Upper lobe of right lung (tissue), 1 donor: ENCODE measurements at regions not wholly inside any gene's neighbourhood (a gene's known extent, or its start where the extent isn't known, plus 50 kb on each side); places are given as distances from the start of the nearest gene placed in this dataset.

Experiments used
- ATAC-seq: fragments of 200-7000 bp; cut with Tn5 transposase; one replicate; pipeline ENCODE4 v1.9.1; 2020; ENCODE audit warnings: mild to moderate bottlenecking, moderate library complexity
- DNase-seq: peaks from one replicate; pipeline ENCODE4 v3.0.0-alpha.2; 2020
- H3K27ac ChIP-seq: fragments of 200-600 bp; one replicate; pipeline ENCODE4 v1.8.0; 2022
- H3K27me3 ChIP-seq: fragments of 200-600 bp; one replicate; pipeline ENCODE4 v1.8.0; 2022; ENCODE audit warnings: mild to moderate bottlenecking
- H3K36me3 ChIP-seq: fragments of 200-600 bp; one replicate; pipeline ENCODE4 v1.8.0; 2022
- H3K4me1 ChIP-seq: fragments of 200-600 bp; one replicate; pipeline ENCODE4 v1.8.0; 2022
- H3K4me3 ChIP-seq: fragments of 200-600 bp; one replicate; pipeline ENCODE4 v1.8.0; 2022; ENCODE audit warnings: mild to moderate bottlenecking
- H3K9me3 ChIP-seq: fragments of 200-600 bp; one replicate; pipeline ENCODE4 v1.8.0; 2022
- CTCF ChIP-seq: fragments of 200-600 bp; IDR thresholded peaks from one replicate; pipeline ENCODE4 v1.8.0; 2022; ENCODE audit warnings: antibody characterized with exemption
- intact Hi-C: fragments of 100-400 bp; cut with DNase I; formaldehyde crosslinking; loops from one replicate; pipeline ENCODE4 v1.11.0; 2022
- donor health status: DM: no; HTN: yes; CAD: no; lungs with severe emphysema.

GRCh38 chr2:204012072-204012653 is 75.6 kb downstream of the ICOS start:
- Histone ChIP-seq H3K27ac (no peak overlapping the region), H3K27me3 (no peaks in the 10 kb centered on the region), H3K9me3 (no peaks in the 10 kb centered on the region), H3K4me1 (no peaks in the 10 kb centered on the region), H3K36me3 (no peaks in the 10 kb centered on the region), H3K4me3 (no peak overlapping the region)
- DNase-seq: no peak
- TF ChIP-seq CTCF: no peak
- peak; percentile 59 for ATAC-seq
- intact Hi-C loops: no loop called here

GRCh38 chr2:204015118-204015843 is 78.7 kb downstream of the ICOS start:
- intact Hi-C loops: no loop called here
- no peak for ATAC-seq
- TF ChIP-seq CTCF: no peak

GRCh38 chr2:204018717-204019116 is 82.2 kb downstream of the ICOS start:
- Histone ChIP-seq H3K27ac (no peak overlapping the region), H3K27me3 (no peaks in the 10 kb centered on the region), H3K4me3 (no peak overlapping the region), H3K36me3 (no peaks in the 10 kb centered on the region), H3K4me1 (no peaks in the 10 kb centered on the region), H3K9me3 (no peaks in the 10 kb centered on the region)
- no peak for TF ChIP-seq CTCF
- intact Hi-C loops: no loop called here
- ATAC-seq (no peak), DNase-seq (no peak)

More at GRCh38 chr2:204015118-204015843, 78.7 kb downstream of the ICOS start:
- H3K27ac ChIP-seq: no peak overlapping the region
- DNase-seq: no peak
- no peaks in the 10 kb centered on the region for H3K4me1 ChIP-seq
- H3K36me3 ChIP-seq: no peaks in the 10 kb centered on the region
- no peaks in the 10 kb centered on the region for H3K27me3 ChIP-seq
- H3K9me3 ChIP-seq: no peaks in the 10 kb centered on the region
- no peak overlapping the region for H3K4me3 ChIP-seq

GRCh38 chr2:204019572-204020501 is 83.3 kb downstream of the ICOS start:
- Histone ChIP-seq H3K27me3 (no peaks in the 10 kb centered on the region), H3K4me3 (no peak overlapping the region), H3K9me3 (no peaks in the 10 kb centered on the region), H3K4me1 (no peaks in the 10 kb centered on the region), H3K36me3 (no peaks in the 10 kb centered on the region), H3K27ac (no peak overlapping the region)
- no peak for TF ChIP-seq CTCF
- no peak for ATAC-seq
- intact Hi-C loops: no loop called here
- no peak for DNase-seq

GRCh38 chr2:204021290-204022081 is 84.9 kb downstream of the ICOS start:
- H3K36me3 ChIP-seq: no peaks in the 10 kb centered on the region
- H3K9me3 ChIP-seq: no peaks in the 10 kb centered on the region
- H3K27ac ChIP-seq: no peak overlapping the region
- H3K4me3 ChIP-seq: no peak overlapping the region
- no peaks in the 10 kb centered on the region for H3K4me1 ChIP-seq
- no peak for ATAC-seq
- DNase-seq: no peak
- no peak for TF ChIP-seq CTCF
- intact Hi-C loops: no loop called here
- H3K27me3 ChIP-seq: no peaks in the 10 kb centered on the region
